ENCODE measurements at regions not wholly inside any gene's neighbourhood (a gene's known extent, or its start where the extent isn't known, plus 50 kb on each side); places are given as distances from the start of the nearest gene placed in this dataset.

DNA sequence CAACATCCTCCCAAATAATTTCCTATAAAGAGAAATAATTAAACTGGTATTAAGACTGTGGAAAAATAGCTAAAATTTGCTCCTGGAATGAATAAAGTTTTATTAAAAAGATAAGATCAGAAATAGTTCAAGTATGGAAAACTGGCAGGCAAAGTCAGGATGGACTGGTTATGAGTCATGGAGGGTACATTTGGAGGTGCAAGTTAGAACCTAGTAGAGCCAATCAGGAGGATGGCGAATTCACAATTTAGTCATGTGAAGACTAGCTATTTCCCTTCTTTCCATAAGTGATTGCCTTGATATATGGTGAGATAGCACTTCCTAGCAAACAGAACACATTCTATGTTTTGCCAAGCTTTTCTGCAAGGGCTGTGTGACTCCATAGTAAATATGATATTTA lies 1303.5 kb downstream of the EFNA5 start:
- no peak for TF ChIP-seq RAD21 (IDR thresholded peaks at IDR 0.05)
- no peak for TF ChIP-seq RXRA (IDR thresholded peaks at IDR 0.05)
- TF ChIP-seq GABPA (IDR thresholded peaks at IDR 0.05 in 1 of 2, conservative IDR thresholded peaks at IDR 0.05 in 1 of 2), result no peak

Measured in liver (tissue), 2 donors.